ENCODE measurements at regions not wholly inside any gene's neighbourhood (a gene's known extent, or its start where the extent isn't known, plus 50 kb on each side); places are given as distances from the start of the nearest gene placed in this dataset.

- WGBS (ENCODE audit: low lambda C conversion rate) = 39% methylated on average over 2 of the region's 2 CpGs
- peaks cover 12% of the 10 kb centered on the region; the same call in 1 of the 2 replicates for H3K4me1 ChIP-seq (ENCODE audit: insufficient read depth, low read length)
- no peaks in the 10 kb centered on the region for H3K79me2 ChIP-seq (ENCODE audit: insufficient read depth, low read length)
- no peak overlapping the region for H3K4me3 ChIP-seq (replicated peaks in 1 of 3; ENCODE audit: insufficient read depth in 1 of 3, low read depth in 2 of 3, low read length in 3 of 3)
- in situ Hi-C loops (cut with HindIII; ENCODE audit: extremely low pct_ligation_motif_present, low pct_unique_long_range_greater_than_20kb) (no loop called here), intact Hi-C loops (cut with micrococcal nuclease; ENCODE audit: unreplicated experiment) (no loop called here)
- ChIA-PET POLR2A (no interaction called here), CTCF (ENCODE audit: low intra/inter-chr PET ratio, low total read pairs) (no interaction called here)
- ATAC-seq (no peak), DNase-seq (ENCODE audit: low spot score) (no peak), FAIRE-seq (no peak)
- no peak overlapping the region for H2AFZ ChIP-seq (ENCODE audit: low read length)
- H3K36me3 ChIP-seq (replicated peaks in 1 of 2; ENCODE audit: control insufficient read depth in 1 of 2, insufficient read depth in 2 of 2, low read length in 2 of 2) = no peaks in the 10 kb centered on the region
- H3K9ac ChIP-seq (ENCODE audit: insufficient read depth, low read depth, low read length) = no peak overlapping the region
- BruUV-seq (replicated peaks) = no TSS peak
- H4K20me1 ChIP-seq (ENCODE audit: insufficient read depth, low read length) = no peaks in the 10 kb centered on the region
- H3K27ac ChIP-seq (ENCODE audit: extremely low read length, insufficient read depth, low read length) = no peak overlapping the region
- H3K27me3 ChIP-seq (ENCODE audit: control insufficient read depth in 1 of 2, insufficient read depth in 2 of 2, low read length in 2 of 2) = no peaks in the 10 kb centered on the region
- no peaks in the 10 kb centered on the region for H3K9me3 ChIP-seq (ENCODE audit: low read length)
- TF ChIP-seq CHD2 (IDR thresholded peaks at IDR 0.05; ENCODE audit: low read depth, low read length) (no peak), ZNF687 (CRISPR knock-in tag; IDR thresholded peaks at IDR 0.05) (no peak), RFX5 (IDR thresholded peaks at IDR 0.05; ENCODE audit: low read depth, low read length) (no peak), KLF9 (CRISPR knock-in tag; IDR thresholded peaks at IDR 0.05; ENCODE audit: low read depth) (no peak), MNT (IDR thresholded peaks at IDR 0.05) (no peak)
- H3K4me2 ChIP-seq (ENCODE audit: low read depth, low read length) = no peak overlapping the region
Measured at GRCh38 chr3:22585911-22586310, 617.2 kb upstream of the UBE2E2 start.

Data from HepG2 (cell line).